HEK293 (cell line): ENCODE measurements at regions not wholly inside any gene's neighbourhood (a gene's known extent, or its start where the extent isn't known, plus 50 kb on each side); places are given as distances from the start of the nearest gene placed in this dataset.

Experiments
- GLIS2 ChIP-seq: fragments of 450-650 bp; formaldehyde crosslinking; IDR thresholded peaks from 2 replicates; pipeline ENCODE4 v1.5.1; 2016; ENCODE audit warnings: missing biosample characterization, missing genetic modification characterization
- HOXC10 ChIP-seq: sonication (generic); formaldehyde crosslinking; IDR thresholded peaks from 2 replicates; pipeline ENCODE4 v1.8.1; 2023; ENCODE audit warnings: mild to moderate bottlenecking, missing genetic modification reagents
- KLF16 ChIP-seq: fragments of 450-650 bp; formaldehyde crosslinking; IDR thresholded peaks from 2 replicates; pipeline ENCODE4 v1.5.1; 2017; ENCODE audit warnings: missing biosample characterization, missing genetic modification characterization
- PRDM1 ChIP-seq: fragments of 450-650 bp; formaldehyde crosslinking; IDR thresholded peaks from 2 replicates; pipeline ENCODE4; 2016; ENCODE audit warnings: missing biosample characterization, missing genetic modification characterization
- PRDM4 ChIP-seq: fragments of 450-650 bp; formaldehyde crosslinking; IDR thresholded peaks from 2 replicates; pipeline ENCODE4 v1.5.1; 2017; ENCODE audit warnings: missing biosample characterization, missing genetic modification characterization
- TRIM28 ChIP-seq: IDR thresholded peaks from 2 replicates; pipeline ENCODE4 v1.6.1; 2011; ENCODE audit warnings: low read length, control low read depth, borderline replicate concordance
- ZBTB44 ChIP-seq: fragments of 450-650 bp; IDR thresholded peaks from 2 replicates; pipeline ENCODE4 v1.5.1; 2018; ENCODE audit warnings: missing biosample characterization, mild to moderate bottlenecking, missing genetic modification characterization
- ZBTB49 ChIP-seq: fragments of 450-650 bp; formaldehyde crosslinking; IDR thresholded peaks from 2 replicates; pipeline ENCODE4 v1.5.1; 2016; ENCODE audit warnings: missing biosample characterization, missing genetic modification characterization, low read depth
- ZNF133 ChIP-seq: fragments of 450-650 bp; formaldehyde crosslinking; IDR thresholded peaks from 2 replicates; pipeline ENCODE4 v1.5.1; 2016; ENCODE audit warnings: missing biosample characterization, missing genetic modification characterization
- ZNF211 ChIP-seq: fragments of 450-650 bp; formaldehyde crosslinking; IDR thresholded peaks from 2 replicates; pipeline ENCODE4 v1.5.1; 2016; ENCODE audit warnings: low read depth, missing biosample characterization, missing genetic modification characterization
- ZNF266 ChIP-seq: fragments of 450-650 bp; formaldehyde crosslinking; IDR thresholded peaks from 2 replicates; pipeline ENCODE4 v1.5.1; 2016; ENCODE audit warnings: missing biosample characterization, missing genetic modification characterization, low read depth
- ZNF292 ChIP-seq: fragments of 450-650 bp; formaldehyde crosslinking; IDR thresholded peaks from 2 replicates; pipeline ENCODE4 v1.5.1; 2016; ENCODE audit warnings: low read depth, missing biosample characterization, missing genetic modification characterization, borderline replicate concordance
- ZNF324 ChIP-seq: fragments of 450-650 bp; formaldehyde crosslinking; IDR thresholded peaks from 2 replicates; pipeline ENCODE4 v1.5.1; 2016; ENCODE audit warnings: missing biosample characterization, missing genetic modification characterization
- ZNF362 ChIP-seq: fragments of 450-650 bp; formaldehyde crosslinking; IDR thresholded peaks from 2 replicates; pipeline ENCODE4 v1.5.1; 2016; ENCODE audit warnings: missing biosample characterization, missing genetic modification characterization
- ZNF529 ChIP-seq: fragments of 450-650 bp; formaldehyde crosslinking; IDR thresholded peaks from 2 replicates; pipeline ENCODE4 v1.5.1; 2017; ENCODE audit warnings: missing genetic modification characterization, missing biosample characterization; ENCODE audit not compliant: insufficient replicate concordance
- ZNF530 ChIP-seq: fragments of 450-650 bp; formaldehyde crosslinking; IDR thresholded peaks from 2 replicates; pipeline ENCODE4 v1.5.1; 2016; ENCODE audit warnings: low read depth, missing biosample characterization, missing genetic modification characterization
- ZNF561 ChIP-seq: fragments of 450-650 bp; IDR thresholded peaks from 2 replicates; pipeline ENCODE4 v1.5.1; 2018; ENCODE audit warnings: missing biosample characterization, missing genetic modification characterization, borderline replicate concordance
- ZNF571 ChIP-seq: fragments of 450-650 bp; formaldehyde crosslinking; IDR thresholded peaks from 2 replicates; pipeline ENCODE4 v1.5.0; 2017; ENCODE audit warnings: missing biosample characterization, missing genetic modification characterization
- ZNF580 ChIP-seq: fragments of 450-650 bp; formaldehyde crosslinking; IDR thresholded peaks from 2 replicates; pipeline ENCODE4 v1.5.1; 2016; ENCODE audit warnings: missing biosample characterization, missing genetic modification characterization
- ZNF621 ChIP-seq: fragments of 450-650 bp; formaldehyde crosslinking; IDR thresholded peaks from 2 replicates; pipeline ENCODE4 v1.5.1; 2017; ENCODE audit warnings: missing biosample characterization, missing genetic modification characterization
- ZNF785 ChIP-seq: fragments of 450-650 bp; formaldehyde crosslinking; IDR thresholded peaks from 2 replicates; pipeline ENCODE4 v1.5.1; 2016; ENCODE audit warnings: missing biosample characterization, missing genetic modification characterization
- TF ChIP-seq, protein P1 (sequence below): fragments of 450-650 bp; formaldehyde crosslinking; IDR thresholded peaks from 2 replicates; pipeline ENCODE4 v1.5.1; 2016; ENCODE audit warnings: missing biosample characterization, missing genetic modification characterization, borderline replicate concordance
- TF ChIP-seq, protein P2 (sequence below): fragments of 450-650 bp; formaldehyde crosslinking; IDR thresholded peaks from 2 replicates; pipeline ENCODE4 v1.5.1; 2016; ENCODE audit warnings: missing biosample characterization, missing genetic modification characterization

- TF ChIP-seq ZNF580 (tag by site-specific recombination) (no peak), ZNF266 (tag by site-specific recombination) (no peak), PRDM4 (tag by site-specific recombination) (no peak), ZNF785 (tag by site-specific recombination) (no peak), ZNF530 (no peak), ZNF133 (tag by site-specific recombination) (no peak), HOXC10 (CRISPR knock-in tag) (no peak), ZNF529 (tag by site-specific recombination) (no peak), ZBTB44 (tag by site-specific recombination) (peak; percentile 56; the same call in 1 of the 2 replicates), ZNF292 (tag by site-specific recombination) (no peak), ZNF571 (tag by site-specific recombination) (no peak), ZNF621 (no peak), ZNF324 (no peak), TRIM28 (0 out of 2 replicates have a peak, but pooled peaks have one; percentile 53), GLIS2 (tag by site-specific recombination) (peak; percentile 79), ZNF561 (tag by site-specific recombination) (peak; percentile 95), ZNF211 (tag by site-specific recombination) (no peak), ZNF362 (tag by site-specific recombination) (no peak), ZBTB49 (tag by site-specific recombination) (no peak), PRDM1 (no peak), KLF16 (tag by site-specific recombination) (no peak)
- TF ChIP-seq, protein P1, sequence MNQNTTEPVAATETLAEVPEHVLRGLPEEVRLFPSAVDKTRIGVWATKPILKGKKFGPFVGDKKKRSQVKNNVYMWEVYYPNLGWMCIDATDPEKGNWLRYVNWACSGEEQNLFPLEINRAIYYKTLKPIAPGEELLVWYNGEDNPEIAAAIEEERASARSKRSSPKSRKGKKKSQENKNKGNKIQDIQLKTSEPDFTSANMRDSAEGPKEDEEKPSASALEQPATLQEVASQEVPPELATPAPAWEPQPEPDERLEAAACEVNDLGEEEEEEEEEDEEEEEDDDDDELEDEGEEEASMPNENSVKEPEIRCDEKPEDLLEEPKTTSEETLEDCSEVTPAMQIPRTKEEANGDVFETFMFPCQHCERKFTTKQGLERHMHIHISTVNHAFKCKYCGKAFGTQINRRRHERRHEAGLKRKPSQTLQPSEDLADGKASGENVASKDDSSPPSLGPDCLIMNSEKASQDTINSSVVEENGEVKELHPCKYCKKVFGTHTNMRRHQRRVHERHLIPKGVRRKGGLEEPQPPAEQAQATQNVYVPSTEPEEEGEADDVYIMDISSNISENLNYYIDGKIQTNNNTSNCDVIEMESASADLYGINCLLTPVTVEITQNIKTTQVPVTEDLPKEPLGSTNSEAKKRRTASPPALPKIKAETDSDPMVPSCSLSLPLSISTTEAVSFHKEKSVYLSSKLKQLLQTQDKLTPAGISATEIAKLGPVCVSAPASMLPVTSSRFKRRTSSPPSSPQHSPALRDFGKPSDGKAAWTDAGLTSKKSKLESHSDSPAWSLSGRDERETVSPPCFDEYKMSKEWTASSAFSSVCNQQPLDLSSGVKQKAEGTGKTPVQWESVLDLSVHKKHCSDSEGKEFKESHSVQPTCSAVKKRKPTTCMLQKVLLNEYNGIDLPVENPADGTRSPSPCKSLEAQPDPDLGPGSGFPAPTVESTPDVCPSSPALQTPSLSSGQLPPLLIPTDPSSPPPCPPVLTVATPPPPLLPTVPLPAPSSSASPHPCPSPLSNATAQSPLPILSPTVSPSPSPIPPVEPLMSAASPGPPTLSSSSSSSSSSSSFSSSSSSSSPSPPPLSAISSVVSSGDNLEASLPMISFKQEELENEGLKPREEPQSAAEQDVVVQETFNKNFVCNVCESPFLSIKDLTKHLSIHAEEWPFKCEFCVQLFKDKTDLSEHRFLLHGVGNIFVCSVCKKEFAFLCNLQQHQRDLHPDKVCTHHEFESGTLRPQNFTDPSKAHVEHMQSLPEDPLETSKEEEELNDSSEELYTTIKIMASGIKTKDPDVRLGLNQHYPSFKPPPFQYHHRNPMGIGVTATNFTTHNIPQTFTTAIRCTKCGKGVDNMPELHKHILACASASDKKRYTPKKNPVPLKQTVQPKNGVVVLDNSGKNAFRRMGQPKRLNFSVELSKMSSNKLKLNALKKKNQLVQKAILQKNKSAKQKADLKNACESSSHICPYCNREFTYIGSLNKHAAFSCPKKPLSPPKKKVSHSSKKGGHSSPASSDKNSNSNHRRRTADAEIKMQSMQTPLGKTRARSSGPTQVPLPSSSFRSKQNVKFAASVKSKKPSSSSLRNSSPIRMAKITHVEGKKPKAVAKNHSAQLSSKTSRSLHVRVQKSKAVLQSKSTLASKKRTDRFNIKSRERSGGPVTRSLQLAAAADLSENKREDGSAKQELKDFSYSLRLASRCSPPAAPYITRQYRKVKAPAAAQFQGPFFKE (tag by site-specific recombination) = no peak
- TF ChIP-seq, protein P2, sequence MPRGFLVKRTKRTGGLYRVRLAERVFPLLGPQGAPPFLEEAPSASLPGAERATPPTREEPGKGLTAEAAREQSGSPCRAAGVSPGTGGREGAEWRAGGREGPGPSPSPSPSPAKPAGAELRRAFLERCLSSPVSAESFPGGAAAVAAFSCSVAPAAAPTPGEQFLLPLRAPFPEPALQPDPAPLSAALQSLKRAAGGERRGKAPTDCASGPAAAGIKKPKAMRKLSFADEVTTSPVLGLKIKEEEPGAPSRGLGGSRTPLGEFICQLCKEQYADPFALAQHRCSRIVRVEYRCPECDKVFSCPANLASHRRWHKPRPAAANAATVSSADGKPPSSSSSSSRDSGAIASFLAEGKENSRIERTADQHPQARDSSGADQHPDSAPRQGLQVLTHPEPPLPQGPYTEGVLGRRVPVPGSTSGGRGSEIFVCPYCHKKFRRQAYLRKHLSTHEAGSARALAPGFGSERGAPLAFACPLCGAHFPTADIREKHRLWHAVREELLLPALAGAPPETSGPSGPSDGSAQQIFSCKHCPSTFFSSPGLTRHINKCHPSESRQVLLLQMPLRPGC (tag by site-specific recombination) = no peak; the same call in 1 of the 2 replicates
Observed at GRCh38 chr5:14011089-14012020, 66.9 kb upstream of the DNAH5 start (continued).
